ENCODE measurements at regions not wholly inside any gene's neighbourhood (a gene's known extent, or its start where the extent isn't known, plus 50 kb on each side); places are given as distances from the start of the nearest gene placed in this dataset.

DNA sequence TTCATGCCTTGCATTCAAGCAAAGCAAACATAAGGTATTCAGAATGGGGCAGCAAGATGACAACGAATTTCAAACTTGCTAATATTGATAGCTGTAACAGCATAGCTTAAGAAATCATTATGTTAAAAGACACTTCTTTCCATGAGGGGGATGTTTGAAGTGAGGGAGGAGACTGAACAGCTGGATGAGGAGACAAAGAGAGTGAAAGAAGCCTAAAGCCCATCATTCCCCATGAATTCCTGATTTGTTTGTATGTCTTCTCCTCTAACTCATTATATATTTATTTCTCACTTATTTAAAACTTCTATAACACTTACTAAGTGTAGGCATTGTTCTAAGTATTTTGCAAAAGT lies 125.2 kb upstream of the PBX1 start:
- H3K4me1 Mint-ChIP-seq: no peaks in the 10 kb centered on the region
- H3K27ac Mint-ChIP-seq: no peak overlapping the region
- no peaks in the 10 kb centered on the region for H3K9me3 Mint-ChIP-seq
- no peaks in the 10 kb centered on the region for H3K36me3 Mint-ChIP-seq
- TF ChIP-seq, protein P1, sequence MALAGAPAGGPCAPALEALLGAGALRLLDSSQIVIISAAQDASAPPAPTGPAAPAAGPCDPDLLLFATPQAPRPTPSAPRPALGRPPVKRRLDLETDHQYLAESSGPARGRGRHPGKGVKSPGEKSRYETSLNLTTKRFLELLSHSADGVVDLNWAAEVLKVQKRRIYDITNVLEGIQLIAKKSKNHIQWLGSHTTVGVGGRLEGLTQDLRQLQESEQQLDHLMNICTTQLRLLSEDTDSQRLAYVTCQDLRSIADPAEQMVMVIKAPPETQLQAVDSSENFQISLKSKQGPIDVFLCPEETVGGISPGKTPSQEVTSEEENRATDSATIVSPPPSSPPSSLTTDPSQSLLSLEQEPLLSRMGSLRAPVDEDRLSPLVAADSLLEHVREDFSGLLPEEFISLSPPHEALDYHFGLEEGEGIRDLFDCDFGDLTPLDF (CRISPR knock-in tag; IDR thresholded peaks at IDR 0.05): no peak
- no peak for TF ChIP-seq OVOL2 (CRISPR knock-in tag; IDR thresholded peaks at IDR 0.05; ENCODE audit: borderline replicate concordance)
- TF ChIP-seq, protein P2, sequence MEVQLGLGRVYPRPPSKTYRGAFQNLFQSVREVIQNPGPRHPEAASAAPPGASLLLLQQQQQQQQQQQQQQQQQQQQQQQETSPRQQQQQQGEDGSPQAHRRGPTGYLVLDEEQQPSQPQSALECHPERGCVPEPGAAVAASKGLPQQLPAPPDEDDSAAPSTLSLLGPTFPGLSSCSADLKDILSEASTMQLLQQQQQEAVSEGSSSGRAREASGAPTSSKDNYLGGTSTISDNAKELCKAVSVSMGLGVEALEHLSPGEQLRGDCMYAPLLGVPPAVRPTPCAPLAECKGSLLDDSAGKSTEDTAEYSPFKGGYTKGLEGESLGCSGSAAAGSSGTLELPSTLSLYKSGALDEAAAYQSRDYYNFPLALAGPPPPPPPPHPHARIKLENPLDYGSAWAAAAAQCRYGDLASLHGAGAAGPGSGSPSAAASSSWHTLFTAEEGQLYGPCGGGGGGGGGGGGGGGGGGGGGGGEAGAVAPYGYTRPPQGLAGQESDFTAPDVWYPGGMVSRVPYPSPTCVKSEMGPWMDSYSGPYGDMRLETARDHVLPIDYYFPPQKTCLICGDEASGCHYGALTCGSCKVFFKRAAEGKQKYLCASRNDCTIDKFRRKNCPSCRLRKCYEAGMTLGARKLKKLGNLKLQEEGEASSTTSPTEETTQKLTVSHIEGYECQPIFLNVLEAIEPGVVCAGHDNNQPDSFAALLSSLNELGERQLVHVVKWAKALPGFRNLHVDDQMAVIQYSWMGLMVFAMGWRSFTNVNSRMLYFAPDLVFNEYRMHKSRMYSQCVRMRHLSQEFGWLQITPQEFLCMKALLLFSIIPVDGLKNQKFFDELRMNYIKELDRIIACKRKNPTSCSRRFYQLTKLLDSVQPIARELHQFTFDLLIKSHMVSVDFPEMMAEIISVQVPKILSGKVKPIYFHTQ (CRISPR knock-in tag; IDR thresholded peaks at IDR 0.05): no peak
- TF ChIP-seq, protein P3, sequence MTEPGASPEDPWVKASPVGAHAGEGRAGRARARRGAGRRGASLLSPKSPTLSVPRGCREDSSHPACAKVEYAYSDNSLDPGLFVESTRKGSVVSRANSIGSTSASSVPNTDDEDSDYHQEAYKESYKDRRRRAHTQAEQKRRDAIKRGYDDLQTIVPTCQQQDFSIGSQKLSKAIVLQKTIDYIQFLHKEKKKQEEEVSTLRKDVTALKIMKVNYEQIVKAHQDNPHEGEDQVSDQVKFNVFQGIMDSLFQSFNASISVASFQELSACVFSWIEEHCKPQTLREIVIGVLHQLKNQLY (CRISPR knock-in tag; IDR thresholded peaks at IDR 0.05): no peak
- TF ChIP-seq, protein P4, sequence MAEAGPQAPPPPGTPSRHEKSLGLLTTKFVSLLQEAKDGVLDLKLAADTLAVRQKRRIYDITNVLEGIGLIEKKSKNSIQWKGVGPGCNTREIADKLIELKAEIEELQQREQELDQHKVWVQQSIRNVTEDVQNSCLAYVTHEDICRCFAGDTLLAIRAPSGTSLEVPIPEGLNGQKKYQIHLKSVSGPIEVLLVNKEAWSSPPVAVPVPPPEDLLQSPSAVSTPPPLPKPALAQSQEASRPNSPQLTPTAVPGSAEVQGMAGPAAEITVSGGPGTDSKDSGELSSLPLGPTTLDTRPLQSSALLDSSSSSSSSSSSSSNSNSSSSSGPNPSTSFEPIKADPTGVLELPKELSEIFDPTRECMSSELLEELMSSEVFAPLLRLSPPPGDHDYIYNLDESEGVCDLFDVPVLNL (CRISPR knock-in tag; IDR thresholded peaks at IDR 0.05; ENCODE audit: borderline replicate concordance, low read depth): no peak
- no peak for TF ChIP-seq ZNF232 (CRISPR knock-in tag; IDR thresholded peaks at IDR 0.05)
- TF ChIP-seq, protein P5, sequence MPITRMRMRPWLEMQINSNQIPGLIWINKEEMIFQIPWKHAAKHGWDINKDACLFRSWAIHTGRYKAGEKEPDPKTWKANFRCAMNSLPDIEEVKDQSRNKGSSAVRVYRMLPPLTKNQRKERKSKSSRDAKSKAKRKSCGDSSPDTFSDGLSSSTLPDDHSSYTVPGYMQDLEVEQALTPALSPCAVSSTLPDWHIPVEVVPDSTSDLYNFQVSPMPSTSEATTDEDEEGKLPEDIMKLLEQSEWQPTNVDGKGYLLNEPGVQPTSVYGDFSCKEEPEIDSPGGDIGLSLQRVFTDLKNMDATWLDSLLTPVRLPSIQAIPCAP (CRISPR knock-in tag; IDR thresholded peaks at IDR 0.05): no peak
- TF ChIP-seq, protein P6, sequence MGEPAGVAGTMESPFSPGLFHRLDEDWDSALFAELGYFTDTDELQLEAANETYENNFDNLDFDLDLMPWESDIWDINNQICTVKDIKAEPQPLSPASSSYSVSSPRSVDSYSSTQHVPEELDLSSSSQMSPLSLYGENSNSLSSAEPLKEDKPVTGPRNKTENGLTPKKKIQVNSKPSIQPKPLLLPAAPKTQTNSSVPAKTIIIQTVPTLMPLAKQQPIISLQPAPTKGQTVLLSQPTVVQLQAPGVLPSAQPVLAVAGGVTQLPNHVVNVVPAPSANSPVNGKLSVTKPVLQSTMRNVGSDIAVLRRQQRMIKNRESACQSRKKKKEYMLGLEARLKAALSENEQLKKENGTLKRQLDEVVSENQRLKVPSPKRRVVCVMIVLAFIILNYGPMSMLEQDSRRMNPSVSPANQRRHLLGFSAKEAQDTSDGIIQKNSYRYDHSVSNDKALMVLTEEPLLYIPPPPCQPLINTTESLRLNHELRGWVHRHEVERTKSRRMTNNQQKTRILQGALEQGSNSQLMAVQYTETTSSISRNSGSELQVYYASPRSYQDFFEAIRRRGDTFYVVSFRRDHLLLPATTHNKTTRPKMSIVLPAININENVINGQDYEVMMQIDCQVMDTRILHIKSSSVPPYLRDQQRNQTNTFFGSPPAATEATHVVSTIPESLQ (CRISPR knock-in tag; IDR thresholded peaks at IDR 0.05): no peak
- TF ChIP-seq, protein P7, sequence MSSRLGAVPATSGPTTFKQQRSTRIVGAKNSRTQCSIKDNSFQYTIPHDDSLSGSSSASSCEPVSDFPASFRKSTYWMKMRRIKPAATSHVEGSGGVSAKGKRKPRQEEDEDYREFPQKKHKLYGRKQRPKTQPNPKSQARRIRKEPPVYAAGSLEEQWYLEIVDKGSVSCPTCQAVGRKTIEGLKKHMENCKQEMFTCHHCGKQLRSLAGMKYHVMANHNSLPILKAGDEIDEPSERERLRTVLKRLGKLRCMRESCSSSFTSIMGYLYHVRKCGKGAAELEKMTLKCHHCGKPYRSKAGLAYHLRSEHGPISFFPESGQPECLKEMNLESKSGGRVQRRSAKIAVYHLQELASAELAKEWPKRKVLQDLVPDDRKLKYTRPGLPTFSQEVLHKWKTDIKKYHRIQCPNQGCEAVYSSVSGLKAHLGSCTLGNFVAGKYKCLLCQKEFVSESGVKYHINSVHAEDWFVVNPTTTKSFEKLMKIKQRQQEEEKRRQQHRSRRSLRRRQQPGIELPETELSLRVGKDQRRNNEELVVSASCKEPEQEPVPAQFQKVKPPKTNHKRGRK (CRISPR knock-in tag; IDR thresholded peaks at IDR 0.05; ENCODE audit: borderline replicate concordance): no peak
- no peak for TF ChIP-seq PRRX2 (CRISPR knock-in tag; IDR thresholded peaks at IDR 0.05)
- TF ChIP-seq NFE2L1 (CRISPR knock-in tag; IDR thresholded peaks at IDR 0.05): no peak
- TF ChIP-seq, protein P8, sequence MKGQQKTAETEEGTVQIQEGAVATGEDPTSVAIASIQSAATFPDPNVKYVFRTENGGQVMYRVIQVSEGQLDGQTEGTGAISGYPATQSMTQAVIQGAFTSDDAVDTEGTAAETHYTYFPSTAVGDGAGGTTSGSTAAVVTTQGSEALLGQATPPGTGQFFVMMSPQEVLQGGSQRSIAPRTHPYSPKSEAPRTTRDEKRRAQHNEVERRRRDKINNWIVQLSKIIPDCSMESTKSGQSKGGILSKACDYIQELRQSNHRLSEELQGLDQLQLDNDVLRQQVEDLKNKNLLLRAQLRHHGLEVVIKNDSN (CRISPR knock-in tag; IDR thresholded peaks at IDR 0.05): no peak
- no peak for TF ChIP-seq ZNF423 (CRISPR knock-in tag; IDR thresholded peaks at IDR 0.05)
- CTCF ChIA-PET: no interaction called here
- H3K4me3 Mint-ChIP-seq: no peak overlapping the region
- POLR2A ChIA-PET: no interaction called here
- DNase-seq (ENCODE audit: low spot score) (no peak), ATAC-seq (no peak)
- no peaks in the 10 kb centered on the region for H3K27me3 Mint-ChIP-seq (ENCODE audit: low read depth)

DNA sequence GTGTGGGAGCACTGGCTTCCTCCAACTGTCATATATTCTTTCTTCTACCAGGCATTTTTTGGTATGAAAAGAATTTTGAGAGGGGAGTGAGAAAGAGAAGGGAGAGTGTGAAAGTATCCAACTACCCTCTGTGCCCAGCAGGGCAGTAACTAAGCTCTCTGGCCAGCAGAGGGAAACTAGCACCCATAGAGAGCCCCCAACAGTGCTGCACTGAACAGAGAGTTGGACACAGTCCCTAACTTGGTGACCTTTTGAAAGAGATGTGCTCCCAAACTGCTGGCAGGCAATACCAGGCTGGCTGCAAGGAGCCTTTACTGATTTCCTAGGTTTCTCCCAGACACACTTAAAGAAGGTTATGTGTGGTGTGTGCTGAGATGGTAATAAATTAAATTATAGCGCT lies 118.8 kb upstream of the PBX1 start:
- POLR2A ChIA-PET: no interaction called here
- Mint-ChIP-seq H3K4me1 (0 out of 2 replicates have a peak, but pooled peaks cover 5% of the 10 kb centered on the region), H3K36me3 (no peaks in the 10 kb centered on the region), H3K27me3 (ENCODE audit: low read depth) (no peaks in the 10 kb centered on the region), H3K27ac (no peak overlapping the region), H3K4me3 (no peak overlapping the region), H3K9me3 (no peaks in the 10 kb centered on the region)
- CTCF ChIA-PET: interaction anchor here (0.6 to 1.0 kb wide), 5 partner anchors 23 to 176 kb away, joined by 3 to 5 read pairs (median 3); partner anchors contain the start of gene PBX1
- ATAC-seq (peak; percentile 94), DNase-seq (ENCODE audit: low spot score) (peak; percentile 21)
- TF ChIP-seq EMX1 (CRISPR knock-in tag; IDR thresholded peaks at IDR 0.05) (no peak), ZNF121 (CRISPR knock-in tag; IDR thresholded peaks at IDR 0.05) (no peak), ESRRA (CRISPR knock-in tag; IDR thresholded peaks at IDR 0.05; ENCODE audit: borderline replicate concordance) (no peak), PRRX2 (CRISPR knock-in tag; IDR thresholded peaks at IDR 0.05) (no peak), OVOL2 (CRISPR knock-in tag; IDR thresholded peaks at IDR 0.05; ENCODE audit: borderline replicate concordance) (no peak), GABPB1 (CRISPR knock-in tag; IDR thresholded peaks at IDR 0.05) (no peak)
- TF ChIP-seq, protein P9, sequence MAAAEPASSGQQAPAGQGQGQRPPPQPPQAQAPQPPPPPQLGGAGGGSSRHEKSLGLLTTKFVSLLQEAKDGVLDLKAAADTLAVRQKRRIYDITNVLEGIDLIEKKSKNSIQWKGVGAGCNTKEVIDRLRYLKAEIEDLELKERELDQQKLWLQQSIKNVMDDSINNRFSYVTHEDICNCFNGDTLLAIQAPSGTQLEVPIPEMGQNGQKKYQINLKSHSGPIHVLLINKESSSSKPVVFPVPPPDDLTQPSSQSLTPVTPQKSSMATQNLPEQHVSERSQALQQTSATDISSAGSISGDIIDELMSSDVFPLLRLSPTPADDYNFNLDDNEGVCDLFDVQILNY (CRISPR knock-in tag; IDR thresholded peaks at IDR 0.05): no peak

Measured in WTC11 (cell line).